DOHH2 (cell line): ENCODE measurements at regions not wholly inside any gene's neighbourhood (a gene's known extent, or its start where the extent isn't known, plus 50 kb on each side); places are given as distances from the start of the nearest gene placed in this dataset.

Source experiments
- H3F3A ChIP-seq: fragments of 200-600 bp; sonication (generic), shearing (Covaris generic); 2 replicates; pipeline ENCODE4 v1.6.0; 2016; ENCODE audit warnings: antibody characterized with exemption, mild to moderate bottlenecking; ENCODE audit not compliant: control insufficient read depth, insufficient read depth
- H3K27ac ChIP-seq: fragments of 200-600 bp; sonication (generic); 2 replicates; pipeline ENCODE4 v1.5.1; 2014; ENCODE audit warnings: low read depth, mild to moderate bottlenecking, low read length, moderate library complexity
- H3K27me3 ChIP-seq: fragments of 200-600 bp; sonication (generic); 2 replicates; pipeline ENCODE4 v1.6.1; 2014; ENCODE audit warnings: mild to moderate bottlenecking, low read length, mixed read lengths; ENCODE audit not compliant: control insufficient read depth
- H3K36me3 ChIP-seq: fragments of 200-600 bp; sonication (generic); 2 replicates; pipeline ENCODE4 v1.6.1; 2014; ENCODE audit warnings: mild to moderate bottlenecking, low read length, moderate library complexity, mixed read lengths; ENCODE audit not compliant: control insufficient read depth
- H3K4me1 ChIP-seq: fragments of 200-600 bp; sonication (generic); 2 replicates; pipeline ENCODE4 v1.6.1; 2014; ENCODE audit warnings: mild to moderate bottlenecking, low read length, mixed read lengths; ENCODE audit not compliant: control insufficient read depth
- H3K4me2 ChIP-seq: fragments of 200-600 bp; sonication (generic); 2 replicates; pipeline ENCODE4 v1.6.0; 2014; ENCODE audit warnings: mild to moderate bottlenecking, low read length, moderate library complexity
- H3K4me3 ChIP-seq: fragments of 200-600 bp; sonication (generic); 2 replicates; pipeline ENCODE4 v1.5.1; 2014; ENCODE audit warnings: mild to moderate bottlenecking, low read length, mixed read lengths
- H3K79me2 ChIP-seq: fragments of 200-600 bp; sonication (generic); 2 replicates; pipeline ENCODE4 v1.6.1; 2014; ENCODE audit warnings: mild to moderate bottlenecking, low read length, mixed read lengths; ENCODE audit not compliant: control insufficient read depth
- H3K9me2 ChIP-seq: fragments of 200-600 bp; sonication (generic); replicated peaks from 2 replicates; pipeline ENCODE4 v1.6.1; 2014; ENCODE audit warnings: mild to moderate bottlenecking, low read length, mixed read lengths; ENCODE audit not compliant: control insufficient read depth
- H3K9me3 ChIP-seq: fragments of 200-600 bp; sonication (generic); 2 replicates; pipeline ENCODE4 v1.6.1; 2014; ENCODE audit warnings: antibody characterized with exemption, low read length, mixed read lengths; ENCODE audit not compliant: control insufficient read depth, insufficient read depth
- H4K20me1 ChIP-seq: fragments of 200-600 bp; sonication (generic); 2 replicates; pipeline ENCODE4 v1.6.0; 2014; ENCODE audit warnings: low read depth, mild to moderate bottlenecking, antibody characterized with exemption, low read length, moderate library complexity; ENCODE audit not compliant: control insufficient read depth, insufficient read depth
- EZH2phosphoT487 ChIP-seq: fragments of 200-600 bp; sonication (generic); IDR thresholded peaks from 2 replicates; pipeline ENCODE4 v1.6.1; 2017; ENCODE audit warnings: borderline replicate concordance, mild to moderate bottlenecking, antibody characterized with exemption, low read length, moderate library complexity, mixed read lengths
- TF ChIP-seq, protein P1 (sequence below): fragments of 200-600 bp; sonication (generic); IDR thresholded peaks from one replicate; pipeline ENCODE4 v1.5.1; 2014; ENCODE audit warnings: antibody characterized with exemption, mild to moderate bottlenecking, low read depth, low read length; ENCODE audit not compliant: poor library complexity, severe bottlenecking

DNA sequence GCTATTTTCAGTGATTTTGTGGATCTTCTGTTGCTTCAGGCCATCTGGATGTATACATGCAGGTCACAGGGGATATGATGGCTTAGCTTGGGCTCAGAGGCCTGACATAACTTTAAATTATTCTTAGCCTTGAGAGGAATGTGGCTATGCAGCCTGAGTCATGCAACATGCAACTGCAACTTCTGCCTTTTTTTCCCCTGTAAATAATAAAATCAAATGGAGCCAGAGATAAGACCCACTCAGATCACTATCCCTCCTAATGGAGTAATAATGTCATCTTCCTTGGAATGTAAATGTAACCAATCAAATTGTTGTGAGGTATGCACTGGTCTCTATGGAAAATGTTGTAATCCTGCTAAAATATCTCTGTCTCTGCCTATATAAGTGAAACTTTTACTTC, 54.9 kb downstream of the MAGEB17 start:
- Histone ChIP-seq H3K4me2 (no peak overlapping the region), H3K27ac (no peak overlapping the region), H3F3A (no peaks in the 10 kb centered on the region)

DNA sequence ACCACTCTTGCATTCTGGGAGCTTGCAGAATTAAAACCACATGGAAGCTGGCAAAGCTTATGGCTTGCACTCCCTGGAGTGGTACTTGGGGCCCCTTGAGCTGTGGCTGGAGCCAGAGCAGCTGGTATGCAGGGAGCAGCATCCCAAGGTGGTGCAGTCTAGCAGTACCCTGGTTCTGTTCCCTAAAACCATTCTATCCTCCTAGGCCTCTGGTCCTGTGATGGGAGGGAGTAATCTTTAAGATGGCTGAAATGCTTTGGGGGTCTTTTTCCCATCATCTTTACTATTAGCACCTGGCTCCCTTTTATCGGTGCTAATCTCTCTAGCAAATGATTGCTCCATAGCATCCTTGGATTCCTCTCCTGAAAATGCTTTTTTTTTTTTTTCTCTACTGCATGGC, 56.1 kb downstream of the MAGEB17 start:
- H3K4me1 ChIP-seq: no peaks in the 10 kb centered on the region
- H4K20me1 ChIP-seq: no peaks in the 10 kb centered on the region
- no peaks in the 10 kb centered on the region for H3F3A ChIP-seq
- H3K9me3 ChIP-seq: no peaks in the 10 kb centered on the region
- no peak overlapping the region for H3K4me2 ChIP-seq
- H3K9me2 ChIP-seq: no peaks in the 10 kb centered on the region
- H3K4me3 ChIP-seq: no peak overlapping the region
- H3K27ac ChIP-seq: no peak overlapping the region
- no peaks in the 10 kb centered on the region for H3K27me3 ChIP-seq
- no peaks in the 10 kb centered on the region for H3K79me2 ChIP-seq
- TF ChIP-seq, protein P1, sequence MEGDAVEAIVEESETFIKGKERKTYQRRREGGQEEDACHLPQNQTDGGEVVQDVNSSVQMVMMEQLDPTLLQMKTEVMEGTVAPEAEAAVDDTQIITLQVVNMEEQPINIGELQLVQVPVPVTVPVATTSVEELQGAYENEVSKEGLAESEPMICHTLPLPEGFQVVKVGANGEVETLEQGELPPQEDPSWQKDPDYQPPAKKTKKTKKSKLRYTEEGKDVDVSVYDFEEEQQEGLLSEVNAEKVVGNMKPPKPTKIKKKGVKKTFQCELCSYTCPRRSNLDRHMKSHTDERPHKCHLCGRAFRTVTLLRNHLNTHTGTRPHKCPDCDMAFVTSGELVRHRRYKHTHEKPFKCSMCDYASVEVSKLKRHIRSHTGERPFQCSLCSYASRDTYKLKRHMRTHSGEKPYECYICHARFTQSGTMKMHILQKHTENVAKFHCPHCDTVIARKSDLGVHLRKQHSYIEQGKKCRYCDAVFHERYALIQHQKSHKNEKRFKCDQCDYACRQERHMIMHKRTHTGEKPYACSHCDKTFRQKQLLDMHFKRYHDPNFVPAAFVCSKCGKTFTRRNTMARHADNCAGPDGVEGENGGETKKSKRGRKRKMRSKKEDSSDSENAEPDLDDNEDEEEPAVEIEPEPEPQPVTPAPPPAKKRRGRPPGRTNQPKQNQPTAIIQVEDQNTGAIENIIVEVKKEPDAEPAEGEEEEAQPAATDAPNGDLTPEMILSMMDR: no peak
- TF ChIP-seq EZH2phosphoT487: no peak
- no peaks in the 10 kb centered on the region for H3K36me3 ChIP-seq

More for the DNA sequence above, 54.9 kb downstream of the MAGEB17 start:
- Histone ChIP-seq H3K79me2 (no peaks in the 10 kb centered on the region), H3K27me3 (no peaks in the 10 kb centered on the region), H3K4me3 (no peak overlapping the region), H3K9me2 (no peaks in the 10 kb centered on the region), H4K20me1 (no peaks in the 10 kb centered on the region), H3K36me3 (no peaks in the 10 kb centered on the region), H3K4me1 (no peaks in the 10 kb centered on the region), H3K9me3 (no peaks in the 10 kb centered on the region)
- TF ChIP-seq EZH2phosphoT487: no peak
- TF ChIP-seq, protein P1: no peak

DNA sequence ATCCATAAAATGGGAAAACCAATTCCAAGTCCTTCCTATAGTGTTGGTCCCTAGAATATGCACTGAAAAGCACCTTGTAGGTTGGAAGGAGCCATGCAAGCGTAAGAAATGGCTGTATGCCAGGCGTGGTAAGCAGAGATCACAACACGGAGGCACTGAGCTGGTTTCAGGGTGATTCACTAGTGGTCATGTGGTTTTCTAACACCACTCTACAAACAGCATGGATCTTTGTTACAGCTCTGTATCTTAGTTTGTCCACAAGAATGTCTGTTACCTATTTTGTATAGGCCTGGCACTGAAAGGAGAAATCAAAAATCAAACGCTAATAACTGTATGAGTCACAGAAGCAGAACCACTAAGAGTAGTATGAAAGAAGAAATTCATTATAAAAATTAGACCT, 71.9 kb downstream of the MAGEB17 start:
- Histone ChIP-seq H3K79me2 (no peaks in the 10 kb centered on the region), H3K4me1 (no peaks in the 10 kb centered on the region), H3K27me3 (no peaks in the 10 kb centered on the region), H3K4me2 (no peak overlapping the region), H3F3A (no peaks in the 10 kb centered on the region), H3K36me3 (no peaks in the 10 kb centered on the region), H3K9me3 (no peaks in the 10 kb centered on the region), H3K9me2 (no peaks in the 10 kb centered on the region), H3K4me3 (no peak overlapping the region), H4K20me1 (no peaks in the 10 kb centered on the region), H3K27ac (no peak overlapping the region)
- TF ChIP-seq, protein P1: no peak
- TF ChIP-seq EZH2phosphoT487: no peak
